SKM-1 (cell line): ENCODE measurements at regions not wholly inside any gene's neighbourhood (a gene's known extent, or its start where the extent isn't known, plus 50 kb on each side); places are given as distances from the start of the nearest gene placed in this dataset.

Source experiments
- DNase-seq: peaks from one replicate; lab custom pipeline; 2025; ENCODE audit not compliant: unreplicated experiment; lab: John Stamatoyannopoulos, UW

DNA sequence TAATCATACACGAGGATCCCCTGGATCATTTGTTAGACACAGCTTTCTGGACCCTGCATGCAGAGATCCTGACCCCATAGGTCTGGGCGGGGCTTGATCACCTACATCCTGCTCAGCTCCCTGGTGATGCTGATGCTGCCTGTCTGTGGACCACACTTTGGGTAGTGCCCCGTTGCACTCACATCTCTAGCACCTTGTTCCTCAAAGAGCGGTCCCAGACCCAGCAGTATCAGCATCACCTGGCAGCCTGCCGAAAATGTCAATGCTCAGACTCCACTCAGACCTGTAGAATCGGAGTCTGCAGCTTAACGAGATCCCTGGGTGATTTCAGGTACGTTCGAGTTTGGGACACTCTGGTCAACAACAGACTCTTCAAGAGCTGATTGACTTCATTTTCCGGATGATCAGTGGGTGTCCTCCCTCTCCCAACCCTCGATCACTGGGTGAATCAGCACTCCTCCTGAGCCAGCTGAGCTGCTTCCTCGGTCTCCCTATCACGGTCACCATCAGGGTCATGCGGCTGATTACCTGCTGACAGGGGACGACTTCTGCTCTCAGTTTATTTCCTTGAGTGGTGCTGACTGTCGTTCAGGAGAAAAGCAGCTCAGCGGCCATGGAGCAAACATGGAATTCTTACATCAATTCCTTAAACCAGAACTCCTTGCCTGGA lies 150.6 kb upstream of the RAB12 start:
- DNase-seq = no peak

DNA sequence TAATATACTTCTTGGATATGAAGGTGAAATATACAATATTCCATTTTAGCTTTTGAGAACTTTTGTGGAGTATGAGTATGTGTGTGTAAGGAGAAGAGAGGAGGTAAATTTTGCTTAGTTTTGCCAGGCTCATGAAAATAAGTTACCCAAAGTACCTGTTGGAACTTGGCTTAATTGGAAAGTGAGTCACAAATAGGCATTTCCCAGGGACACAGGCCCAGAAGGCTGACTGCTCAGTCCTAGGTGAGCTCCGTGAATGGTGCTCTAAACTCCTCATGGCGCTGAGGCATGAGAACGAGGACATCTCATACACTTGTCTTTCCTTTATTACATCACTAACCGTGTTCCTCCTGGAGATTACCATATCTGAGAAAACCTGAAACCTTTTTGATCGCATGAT lies 148.5 kb upstream of the RAB12 start:
- no peak for DNase-seq

DNA sequence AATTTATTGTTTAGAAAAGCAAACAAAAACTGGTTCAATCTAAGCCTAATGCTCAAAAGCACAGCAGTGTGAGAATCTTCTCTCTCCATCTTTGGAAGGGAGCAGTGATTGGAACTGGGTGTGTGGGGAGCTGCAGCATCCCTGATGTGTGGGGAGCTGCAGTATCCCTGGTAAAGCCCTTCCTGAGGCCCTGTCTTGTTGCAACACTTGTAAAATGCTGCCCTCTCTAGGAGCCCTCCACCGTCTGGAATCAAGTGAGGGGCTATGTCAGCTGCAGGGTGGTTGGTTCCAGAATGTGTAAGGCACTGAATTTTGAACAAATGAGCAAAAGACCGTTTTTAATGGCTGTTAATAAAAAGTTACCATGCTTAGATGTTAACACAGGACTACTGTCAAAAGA lies 147.7 kb upstream of the RAB12 start:
- DNase-seq = no peak

DNA sequence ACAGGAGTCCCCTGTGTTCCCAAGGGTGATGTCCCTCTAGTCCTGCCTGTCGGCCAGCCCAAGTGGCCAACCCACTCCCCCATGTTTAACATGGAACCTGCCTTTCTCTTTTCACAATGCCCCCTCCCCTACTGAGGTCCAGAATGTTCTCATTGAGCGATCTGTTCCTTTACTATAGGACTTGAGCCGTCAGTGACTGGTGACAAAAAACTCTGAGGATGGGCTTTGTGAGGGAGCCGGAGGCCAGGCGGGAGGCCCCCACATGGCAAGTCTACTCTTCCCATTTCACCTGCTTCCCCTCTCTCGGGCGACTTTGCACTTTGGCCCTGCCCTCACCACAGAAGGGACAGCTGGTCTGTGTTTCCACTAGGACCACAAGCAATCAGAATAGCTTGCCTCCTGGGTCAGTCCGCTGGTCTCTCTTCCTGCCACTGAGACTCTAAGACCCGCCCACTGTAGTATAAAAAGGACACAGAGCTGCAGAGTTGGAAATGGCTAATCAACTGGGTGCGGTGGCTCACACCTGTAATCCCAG lies 146.5 kb upstream of the RAB12 start:
- DNase-seq = no peak

DNA sequence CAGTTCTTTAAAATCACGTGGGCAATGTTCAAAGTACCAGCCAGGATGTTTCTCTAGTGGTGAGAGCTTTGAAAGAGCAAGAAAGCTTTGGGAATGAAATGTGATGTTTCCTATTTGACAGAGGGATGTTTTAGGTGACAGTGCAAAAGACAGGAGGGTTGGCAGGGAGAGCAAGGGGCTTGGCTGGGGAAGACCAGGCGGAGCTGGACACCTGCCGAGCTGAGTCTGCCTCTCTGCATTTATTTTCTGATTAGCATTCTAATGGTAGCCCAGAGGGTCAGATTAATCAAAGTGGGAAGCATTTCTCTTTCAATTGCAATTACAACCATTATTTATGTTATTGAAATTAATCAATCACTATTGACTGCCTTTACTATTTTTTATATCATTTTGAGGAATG lies 145.4 kb upstream of the RAB12 start:
- no peak for DNase-seq

DNA sequence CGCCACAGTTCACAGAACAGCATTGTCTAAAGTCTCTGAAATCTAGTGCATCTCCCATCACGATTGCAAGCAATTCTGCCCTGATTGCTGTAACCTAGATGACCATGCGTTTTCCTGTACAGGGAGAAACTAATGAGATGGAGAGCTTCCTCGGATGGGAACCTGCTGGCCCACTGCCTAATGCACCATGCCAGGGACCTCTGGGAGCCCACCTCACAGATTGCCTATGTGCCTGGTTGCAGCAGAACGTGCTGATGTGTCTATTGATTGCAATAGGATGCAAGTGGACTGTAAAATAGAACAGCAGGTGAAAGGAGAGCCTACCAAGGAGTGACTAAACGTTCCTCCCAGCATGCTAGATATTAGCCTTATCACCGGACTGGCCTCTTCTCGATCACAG lies 141.0 kb upstream of the RAB12 start:
- DNase-seq = no peak

DNA sequence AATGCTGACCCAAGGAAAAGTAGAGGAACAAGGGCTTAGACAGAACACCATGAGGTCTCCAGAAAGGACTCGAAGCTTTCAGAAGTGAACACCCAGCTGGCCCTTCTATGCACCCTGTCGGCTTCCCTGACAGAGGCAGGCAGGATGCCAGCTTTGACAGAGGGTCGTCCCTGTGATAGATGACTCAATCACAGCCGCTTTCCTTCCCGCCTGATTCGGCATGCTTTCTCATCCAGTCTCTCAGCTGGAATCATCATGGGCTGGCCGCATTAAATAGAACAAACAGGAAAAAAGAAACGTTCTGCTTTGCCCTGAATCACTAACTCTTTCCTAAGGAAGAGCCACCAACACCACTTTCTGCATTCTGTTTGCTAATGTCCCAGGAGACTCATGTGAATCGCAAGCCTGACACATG lies 140.3 kb upstream of the RAB12 start:
- no peak for DNase-seq

DNA sequence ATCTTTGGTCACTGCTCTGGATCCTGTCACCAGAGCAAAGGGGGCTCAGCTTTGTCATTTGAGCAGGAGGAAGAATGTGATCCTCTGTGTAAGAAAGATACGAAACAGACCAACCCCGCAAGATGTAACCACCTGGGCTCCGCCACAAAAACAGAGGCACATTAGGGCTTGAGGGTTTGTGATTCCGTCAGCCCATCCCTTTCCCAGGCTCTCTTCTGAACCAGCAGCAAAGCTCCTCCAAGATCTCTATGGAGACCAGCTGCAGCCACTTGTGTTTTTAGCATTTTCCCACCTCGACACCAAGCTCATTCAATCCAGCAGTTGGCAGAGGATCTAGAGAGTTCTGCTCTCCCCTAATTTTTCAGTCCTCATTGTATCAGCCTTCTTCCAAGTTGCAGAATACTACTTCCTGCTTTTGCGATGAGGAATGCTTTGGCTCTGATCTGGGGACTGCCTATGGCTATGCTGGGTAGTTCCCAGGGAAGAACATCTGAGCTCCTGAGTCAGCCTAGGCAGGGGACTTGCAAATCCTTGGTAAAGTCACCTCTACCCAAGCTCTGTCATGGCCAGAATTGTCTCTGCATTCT lies 139.6 kb upstream of the RAB12 start:
- DNase-seq = no peak

DNA sequence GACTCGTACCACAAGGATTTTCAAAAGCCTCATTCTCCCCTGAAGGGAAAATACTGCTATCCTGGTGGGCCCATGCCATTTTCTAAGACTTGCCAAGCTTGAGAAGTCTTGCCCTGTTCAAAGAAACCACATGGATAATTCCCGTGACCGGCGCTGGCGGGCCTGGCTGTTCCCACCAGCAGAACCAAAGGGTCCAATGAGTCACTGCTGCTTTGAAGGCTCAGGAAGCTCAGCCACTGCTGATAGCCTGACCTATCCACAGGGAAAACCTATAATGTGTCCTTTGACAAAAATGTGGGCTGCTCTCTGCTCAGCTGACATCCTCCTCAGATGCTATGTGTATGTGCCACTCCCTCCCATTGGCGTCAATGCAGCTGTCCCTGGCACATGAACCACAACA lies 137.9 kb upstream of the RAB12 start:
- no peak for DNase-seq

DNA sequence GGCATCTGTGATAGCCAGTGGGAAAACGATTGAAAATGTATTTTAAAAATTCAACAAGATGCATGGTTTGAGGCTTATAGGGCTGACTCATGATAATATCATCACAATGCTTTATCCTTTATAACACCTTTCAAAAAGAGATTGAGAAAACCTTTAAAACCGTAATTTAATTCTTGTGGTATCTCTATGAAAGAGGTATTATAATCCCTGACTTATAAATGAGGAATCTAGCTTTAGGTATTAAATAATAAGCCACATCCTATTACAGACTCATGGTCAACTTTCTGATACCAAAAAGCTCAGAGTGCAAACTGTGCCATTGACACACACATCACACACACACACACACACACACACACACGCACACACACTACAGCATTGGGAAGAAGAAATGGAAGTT lies 134.6 kb upstream of the RAB12 start:
- DNase-seq = no peak

DNA sequence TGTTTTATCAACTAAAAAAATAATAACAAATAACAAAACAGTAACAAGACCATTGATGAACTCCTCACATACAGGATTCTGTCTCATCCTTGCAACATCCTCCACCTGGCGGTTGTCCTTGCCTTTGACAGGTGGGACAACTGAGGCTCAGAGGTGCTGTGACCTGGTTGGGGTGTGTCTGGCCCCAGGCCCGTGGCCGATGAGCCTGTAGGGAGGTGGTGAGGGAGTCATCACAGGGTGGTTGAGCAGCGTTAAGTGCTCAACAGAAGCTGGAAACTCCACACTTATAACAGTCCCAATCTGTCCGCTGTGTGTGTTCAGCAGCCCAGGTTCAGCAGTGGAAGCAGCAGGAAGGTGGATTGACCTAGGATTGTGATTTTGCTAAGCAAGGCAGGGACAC lies 131.6 kb upstream of the RAB12 start:
- no peak for DNase-seq

DNA sequence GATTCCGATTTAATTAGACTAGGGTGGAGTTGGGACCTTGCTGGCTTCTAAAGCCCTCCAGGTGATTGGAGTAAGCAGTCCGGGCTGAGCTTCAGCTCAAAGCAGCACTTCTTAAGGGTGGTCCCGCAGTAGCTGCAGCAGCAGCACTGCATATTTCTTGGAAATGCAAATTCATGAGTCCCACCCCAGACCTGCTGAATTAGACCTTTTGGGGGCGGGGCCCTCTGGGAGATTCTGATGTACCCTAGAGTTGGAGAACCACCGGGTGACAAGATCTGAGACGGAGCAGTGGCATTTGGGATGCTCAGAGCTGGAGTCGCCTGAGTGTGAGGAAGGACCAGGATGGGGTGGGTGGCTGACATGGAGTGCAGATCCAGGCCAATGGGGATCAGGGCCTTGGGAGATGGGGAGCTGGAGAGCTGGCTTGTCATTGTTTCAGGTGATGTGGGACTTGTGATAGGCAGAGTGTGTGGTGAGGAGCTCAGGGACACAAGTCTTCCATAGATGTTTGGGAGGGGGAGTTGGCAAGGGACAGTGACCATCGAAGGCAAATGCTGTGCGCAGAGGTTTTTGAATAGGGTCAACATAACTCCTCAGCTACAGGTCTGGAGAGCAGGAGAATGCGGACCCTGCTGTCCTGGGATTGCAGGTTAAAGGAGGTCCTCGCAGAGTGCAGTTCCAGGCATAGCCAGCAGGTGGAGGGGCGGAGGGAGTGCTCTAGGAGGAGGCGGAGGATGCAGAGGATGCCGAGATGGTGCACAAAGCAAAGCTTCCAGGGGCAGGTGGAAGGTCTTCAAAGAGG lies 130.9 kb upstream of the RAB12 start:
- DNase-seq = no peak

DNA sequence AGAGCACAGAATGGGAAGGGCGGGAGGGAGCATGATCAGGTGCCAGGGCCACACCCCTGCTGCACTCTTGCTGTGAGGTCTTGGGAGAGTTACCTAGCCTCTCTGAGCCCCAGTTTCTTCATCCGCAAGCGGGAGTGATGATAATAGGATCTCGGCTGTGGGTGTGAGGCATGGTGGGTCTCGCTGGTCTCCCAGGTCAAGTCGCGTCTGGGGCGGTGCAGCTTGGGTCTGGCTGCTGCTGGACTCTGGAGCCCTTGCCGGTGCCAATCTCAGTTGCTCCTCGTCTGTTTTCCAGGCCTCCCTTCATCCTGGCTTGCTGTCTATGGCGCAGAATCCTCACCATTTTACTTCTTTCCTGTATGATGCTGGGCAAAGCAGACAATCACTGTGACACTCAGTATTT lies 130.3 kb upstream of the RAB12 start:
- DNase-seq = no peak

DNA sequence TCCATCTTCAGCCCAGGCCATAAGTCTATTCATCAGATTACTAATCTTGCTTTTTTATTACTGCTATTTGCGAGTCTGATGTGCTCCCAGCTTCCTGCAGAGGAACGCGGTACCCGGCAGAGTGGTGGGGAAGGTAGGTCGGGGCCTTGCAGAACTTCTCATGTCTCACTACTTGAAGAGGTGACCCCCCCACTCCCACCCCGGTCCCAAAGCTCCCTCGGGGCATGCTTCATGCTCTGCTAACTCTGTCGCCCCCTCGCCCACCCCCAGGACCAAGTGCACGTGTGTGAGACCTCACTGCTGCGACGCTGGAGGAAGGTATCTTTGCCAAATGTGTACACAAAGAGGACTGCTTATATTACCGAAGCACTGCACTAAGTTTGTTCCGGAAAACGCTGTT lies 129.4 kb upstream of the RAB12 start:
- DNase-seq = no peak

DNA sequence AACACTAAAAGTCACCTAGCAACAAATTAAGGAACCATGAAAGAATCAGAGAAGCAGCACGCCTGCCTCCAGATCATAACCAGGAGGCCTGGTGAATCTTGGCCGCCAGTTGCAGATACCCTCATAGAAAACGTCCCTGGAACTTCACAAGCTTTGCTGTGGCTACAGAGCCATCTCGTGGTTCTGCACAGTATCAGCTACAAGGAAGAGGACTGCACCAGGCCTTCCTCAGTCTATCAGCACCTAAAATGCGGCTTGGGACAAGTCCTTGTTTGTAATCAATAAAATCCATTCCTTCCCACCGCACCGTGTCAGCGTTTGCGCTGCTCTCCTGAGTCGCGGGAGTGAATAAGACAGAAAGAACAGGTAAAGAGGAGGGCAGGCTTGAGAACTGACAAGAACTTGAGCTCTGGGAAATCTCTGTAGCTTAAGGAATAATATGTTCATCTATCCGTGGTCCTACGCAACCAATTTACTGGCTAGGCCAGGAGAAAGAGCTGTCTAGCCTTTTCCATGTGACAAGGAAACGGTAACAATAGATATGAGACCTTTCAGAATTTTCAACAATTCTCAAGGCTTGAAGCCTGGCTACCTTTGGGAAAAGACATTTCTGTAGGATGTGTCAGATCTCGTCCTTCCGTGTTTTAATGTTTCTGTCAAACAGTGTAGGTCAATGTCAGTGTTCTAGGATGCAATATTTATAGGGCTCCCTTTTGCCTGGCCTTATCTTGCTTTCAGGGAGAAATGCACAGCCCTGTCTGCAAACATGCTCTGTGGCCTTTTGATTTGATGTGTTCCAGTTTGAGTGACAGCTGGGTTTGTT lies 128.5 kb upstream of the RAB12 start:
- DNase-seq = peak; percentile 6

DNA sequence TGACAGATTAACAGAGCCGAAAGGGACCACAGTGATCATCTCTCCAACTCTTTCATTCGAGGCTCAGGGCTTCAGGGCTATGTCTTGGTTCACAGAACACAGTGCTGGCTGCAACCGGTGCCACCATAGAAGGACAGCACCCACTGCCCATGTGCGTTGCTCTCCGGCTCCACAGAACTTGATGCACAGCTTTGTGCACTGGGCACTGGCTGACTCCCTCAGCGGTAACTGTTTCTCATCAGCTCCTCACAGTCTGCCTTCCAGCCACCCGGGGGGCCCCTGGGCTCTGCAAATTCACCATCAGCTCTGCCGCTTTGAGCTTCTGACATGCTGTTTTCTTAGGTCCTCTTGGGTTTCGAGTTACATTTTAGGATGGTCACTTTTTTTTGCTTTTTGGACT lies 124.3 kb upstream of the RAB12 start:
- no peak for DNase-seq

DNA sequence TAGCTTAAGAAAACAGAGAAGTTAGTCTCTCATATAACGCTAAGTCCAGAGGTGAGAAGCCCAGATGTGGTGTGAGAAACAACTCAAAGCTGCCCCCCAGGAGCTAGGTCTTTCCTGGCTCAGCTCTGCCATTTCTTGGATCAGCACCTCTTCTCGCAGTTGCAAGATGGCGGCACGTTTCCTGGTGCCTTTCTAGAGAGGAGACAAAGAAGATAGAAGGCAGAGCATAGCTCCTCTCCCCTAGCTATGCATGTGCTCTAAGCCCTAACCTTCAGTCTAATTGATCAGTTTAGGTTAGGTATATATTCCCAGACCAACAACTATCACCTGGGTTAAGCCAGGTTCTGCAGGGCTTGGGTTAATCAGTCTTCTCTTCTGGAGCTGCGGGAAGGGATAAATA lies 119.5 kb upstream of the RAB12 start:
- no peak for DNase-seq

DNA sequence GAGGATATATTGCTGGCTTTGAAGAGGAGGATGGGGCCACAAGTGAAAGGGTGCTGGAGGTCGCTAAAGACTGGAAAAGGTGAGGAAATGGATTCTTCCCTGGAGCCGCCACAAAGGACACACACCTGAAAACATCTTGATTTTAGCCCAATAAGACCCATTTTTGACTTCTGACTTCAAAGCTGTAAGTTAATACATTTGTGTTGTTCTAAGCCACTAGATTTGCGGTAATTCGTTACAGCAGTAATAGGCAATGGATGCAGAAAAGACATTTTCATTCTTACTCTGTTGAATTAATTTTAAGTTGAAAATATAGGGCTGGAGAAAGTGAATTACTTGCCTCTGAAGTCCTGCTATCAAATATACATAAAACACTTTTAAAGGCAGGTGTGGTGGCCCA lies 117.7 kb upstream of the RAB12 start:
- no peak for DNase-seq

DNA sequence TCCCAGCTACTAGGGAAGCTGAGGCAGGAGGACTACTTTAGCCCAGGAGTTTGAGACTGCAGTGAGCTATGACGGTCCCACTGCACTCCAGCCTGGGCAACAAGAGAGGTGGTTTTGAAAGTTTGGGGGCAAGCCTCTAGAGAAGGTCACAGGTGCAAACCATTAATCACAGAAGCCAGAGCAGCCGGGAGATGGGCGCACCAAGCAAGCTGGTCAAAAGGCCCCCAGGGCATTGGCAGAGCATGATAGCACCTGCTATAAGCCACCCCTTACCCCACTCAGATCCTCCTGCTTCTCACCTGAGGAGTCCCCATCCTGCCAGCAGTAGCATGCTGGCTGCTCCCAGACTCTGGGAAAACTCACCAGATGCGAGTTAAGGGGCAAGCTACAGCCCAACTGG lies 116.1 kb upstream of the RAB12 start:
- DNase-seq = no peak

DNA sequence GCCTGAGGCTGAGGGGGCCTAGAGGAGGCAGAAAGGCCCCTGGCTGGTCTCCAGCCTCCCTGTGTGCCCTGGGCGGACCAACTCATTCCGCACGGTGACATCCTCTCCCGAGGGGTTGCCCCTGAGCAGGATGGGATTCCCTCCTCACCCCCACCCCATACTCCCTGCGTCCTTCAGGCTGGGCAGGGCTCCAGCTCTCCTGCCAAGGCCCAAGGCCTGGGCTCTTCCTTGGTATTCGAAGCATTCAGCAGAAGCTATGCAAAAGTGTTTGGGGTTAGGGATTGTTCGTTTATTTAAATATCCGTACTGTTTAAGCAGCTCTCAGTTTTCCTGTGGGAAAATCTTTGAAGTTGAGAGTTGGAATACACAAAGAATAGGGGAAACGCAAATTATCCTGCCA lies 113.1 kb upstream of the RAB12 start:
- no peak for DNase-seq

DNA sequence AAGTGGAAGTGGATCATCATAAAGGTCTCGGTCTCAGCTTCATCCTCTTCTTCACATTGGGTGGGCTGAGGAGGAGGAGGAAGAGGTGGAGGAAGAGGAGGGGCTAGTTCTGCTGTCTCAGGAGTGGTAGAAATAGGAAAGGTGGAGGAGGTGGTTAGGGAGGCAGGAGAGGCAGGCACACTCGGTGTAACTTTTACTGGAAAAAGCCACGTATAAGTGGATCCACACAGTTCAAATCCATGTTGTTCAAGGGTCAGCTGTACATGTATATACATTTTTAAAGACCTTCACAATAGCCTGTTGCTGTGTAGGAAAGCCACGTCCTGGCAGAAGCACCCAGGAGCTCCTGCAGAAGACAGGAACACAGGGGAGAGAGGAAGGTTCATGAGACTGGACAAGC lies 110.3 kb upstream of the RAB12 start:
- DNase-seq = no peak
